ENCODE measurements at regions not wholly inside any gene's neighbourhood (a gene's known extent, or its start where the extent isn't known, plus 50 kb on each side); places are given as distances from the start of the nearest gene placed in this dataset.

- H3K4me1 ChIP-seq (ENCODE audit: low read depth, poor library complexity, severe bottlenecking): no peaks in the 10 kb centered on the region
- no peak overlapping the region for H3K4me3 ChIP-seq (IDR thresholded peaks at IDR 0.05; ENCODE audit: insufficient read depth, low read depth, low read length)
- TF ChIP-seq CTCF (conservative IDR thresholded peaks at IDR 0.05; ENCODE audit: low read depth, low read length): no peak
- no peaks in the 10 kb centered on the region for H4K20me1 ChIP-seq (ENCODE audit: insufficient read depth)
- H3K79me2 ChIP-seq (ENCODE audit: insufficient read depth, low read depth): no peaks in the 10 kb centered on the region
- H2AFZ ChIP-seq (ENCODE audit: low read depth): no peak overlapping the region
- no peaks in the 10 kb centered on the region for H3K27me3 ChIP-seq (ENCODE audit: insufficient read depth, low read depth)
- no peak overlapping the region for H3K4me2 ChIP-seq
- H3K36me3 ChIP-seq (ENCODE audit: insufficient read depth): no peaks in the 10 kb centered on the region
- H3K27ac ChIP-seq: no peak overlapping the region
- H3K9ac ChIP-seq: no peak overlapping the region
Observed at GRCh38 chr3:30988769-30989168, 94.3 kb upstream of the GADL1 start.

GRCh38 chr3:30989276-30990030 is 95.0 kb upstream of the GADL1 start:
- H3K4me3 ChIP-seq (IDR thresholded peaks at IDR 0.05; ENCODE audit: insufficient read depth, low read depth, low read length): no peak overlapping the region
- no peak overlapping the region for H2AFZ ChIP-seq (ENCODE audit: low read depth)
- H3K9ac ChIP-seq: no peak overlapping the region
- no peaks in the 10 kb centered on the region for H3K79me2 ChIP-seq (ENCODE audit: insufficient read depth, low read depth)
- H3K27me3 ChIP-seq (ENCODE audit: insufficient read depth, low read depth): no peaks in the 10 kb centered on the region
- no peaks in the 10 kb centered on the region for H3K4me1 ChIP-seq (ENCODE audit: low read depth, poor library complexity, severe bottlenecking)
- no peaks in the 10 kb centered on the region for H4K20me1 ChIP-seq (ENCODE audit: insufficient read depth)
- H3K36me3 ChIP-seq (ENCODE audit: insufficient read depth): no peaks in the 10 kb centered on the region
- TF ChIP-seq CTCF (conservative IDR thresholded peaks at IDR 0.05; ENCODE audit: low read depth, low read length): no peak
- H3K27ac ChIP-seq: no peak overlapping the region
- no peak overlapping the region for H3K4me2 ChIP-seq

GRCh38 chr3:30996467-30996866 is 102.0 kb upstream of the GADL1 start:
- no peaks in the 10 kb centered on the region for H3K4me1 ChIP-seq (ENCODE audit: low read depth, poor library complexity, severe bottlenecking)
- H3K27ac ChIP-seq: no peak overlapping the region
- H3K27me3 ChIP-seq (ENCODE audit: insufficient read depth, low read depth): no peaks in the 10 kb centered on the region
- H3K4me3 ChIP-seq (IDR thresholded peaks at IDR 0.05; ENCODE audit: insufficient read depth, low read depth, low read length): no peak overlapping the region
- no peak overlapping the region for H3K4me2 ChIP-seq
- H2AFZ ChIP-seq (ENCODE audit: low read depth): no peak overlapping the region
- H3K9ac ChIP-seq: no peak overlapping the region
- H3K79me2 ChIP-seq (ENCODE audit: insufficient read depth, low read depth): no peaks in the 10 kb centered on the region
- TF ChIP-seq CTCF (conservative IDR thresholded peaks at IDR 0.05; ENCODE audit: low read depth, low read length): no peak
- no peaks in the 10 kb centered on the region for H4K20me1 ChIP-seq (ENCODE audit: insufficient read depth)
- H3K36me3 ChIP-seq (ENCODE audit: insufficient read depth): no peaks in the 10 kb centered on the region

- Histone ChIP-seq H3K9ac (no peak overlapping the region), H3K36me3 (ENCODE audit: insufficient read depth) (no peaks in the 10 kb centered on the region), H3K4me2 (no peak overlapping the region), H4K20me1 (ENCODE audit: insufficient read depth) (no peaks in the 10 kb centered on the region), H3K4me3 (IDR thresholded peaks at IDR 0.05; ENCODE audit: insufficient read depth, low read depth, low read length) (no peak overlapping the region), H3K27ac (no peak overlapping the region), H3K4me1 (ENCODE audit: low read depth, poor library complexity, severe bottlenecking) (no peaks in the 10 kb centered on the region), H3K79me2 (ENCODE audit: insufficient read depth, low read depth) (no peaks in the 10 kb centered on the region), H2AFZ (ENCODE audit: low read depth) (no peak overlapping the region), H3K27me3 (ENCODE audit: insufficient read depth, low read depth) (no peaks in the 10 kb centered on the region)
- TF ChIP-seq CTCF (conservative IDR thresholded peaks at IDR 0.05; ENCODE audit: low read depth, low read length): no peak
Observed at GRCh38 chr3:31002730-31003129, 108.3 kb upstream of the GADL1 start.
